Transverse colon (tissue), 4 donors: ENCODE measurements at regions not wholly inside any gene's neighbourhood (a gene's known extent, or its start where the extent isn't known, plus 50 kb on each side); places are given as distances from the start of the nearest gene placed in this dataset.

Source experiments
- DNase-seq: peaks from one replicate; pipeline ENCODE4 v3.0.0-alpha.2; 2019
- H3K27ac ChIP-seq, 4 donors: fragments of 200-600 bp; sonication (generic); 2 replicates each; pipeline ENCODE4 v1.5.1; 2016 to 2018; ENCODE audit warnings: inconsistent platforms in 4 of 4
- H3K27me3 ChIP-seq: fragments of 200-600 bp; sonication (generic); 2 replicates; pipeline ENCODE4 v1.5.1; 2017; ENCODE audit warnings: inconsistent platforms
- H3K36me3 ChIP-seq, 4 donors: fragments of 200-600 bp; sonication (generic); 2 replicates each; pipeline ENCODE4 v1.5.1; 2017 to 2019; ENCODE audit warnings: inconsistent platforms in 4 of 4
- H3K4me1 ChIP-seq, 4 donors: fragments of 200-600 bp; sonication (generic); 2 replicates each; pipeline ENCODE4 v1.5.1; 2017 to 2020; ENCODE audit warnings: inconsistent platforms in 4 of 4
- H3K4me3 ChIP-seq, 4 donors: fragments of 200-600 bp; sonication (generic); 1 replicate in 1 of 4; 2 replicates in 3 of 4; pipeline versions ENCODE4 v1.5.1 to v1.6.1; 2017 to 2019; ENCODE audit warnings: inconsistent platforms in 4 of 4
- H3K9me3 ChIP-seq, 2 donors: fragments of 200-600 bp; sonication (generic); 2 replicates each; pipeline ENCODE4 v1.5.1; 2017 to 2019; ENCODE audit warnings: inconsistent platforms in 2 of 2
- EP300 ChIP-seq: sonication (generic); formaldehyde crosslinking; IDR thresholded peaks from one replicate; pipeline ENCODE4 v1.6.1; 2017; ENCODE audit warnings: antibody characterized with exemption, low read depth
- POLR2A ChIP-seq: fragments of 450-650 bp; IDR thresholded peaks from one replicate; pipeline ENCODE4 v1.6.1; 2016; ENCODE audit warnings: antibody characterized with exemption, mild to moderate bottlenecking, moderate library complexity
- POLR2AphosphoS5 ChIP-seq, 3 donors: sonication (generic); formaldehyde crosslinking; IDR thresholded peaks; one replicate each; pipeline ENCODE4 v1.6.1; 2016; ENCODE audit warnings: antibody characterized with exemption in 3 of 3
- WGBS, 2 donors: methylation state at CpG; one replicate each; pipeline ENCODE4 v1.1.5; 2018; ENCODE audit warnings: low coverage in 1 of 2; 5-methylcytosine and 5-hydroxymethylcytosine counted together
- in situ Hi-C, 4 donors: fragments of 200-750 bp; cut with MboI; loops; one replicate each; pipeline versions ENCODE4 v1.15.0 to v1.15.1; 2017; ENCODE audit warnings: low sequenced_read_pairs in 3 of 4, low pct_ligation_motif_present in 1 of 4, low pct_unique_long_range_greater_than_20kb in 1 of 4
- intact Hi-C: fragments of 100-400 bp; cut with DNase I; formaldehyde crosslinking; loops from one replicate; pipeline ENCODE4 v1.15.1; 2023; ENCODE audit warnings: low total_unique reads
- TF ChIP-seq, protein P1 (sequence below), 5 experiments: fragments of 200-600 bp in 3 of 5; fragments of 450-650 bp in 2 of 5; sonication (generic) in 3 of 5; IDR thresholded peaks; 1 replicate in 2 of 5; 2 replicates in 3 of 5; pipeline ENCODE4 v1.5.1; 2016 to 2017; ENCODE audit warnings: antibody characterized with exemption in 5 of 5, inconsistent platforms in 3 of 5, mild to moderate bottlenecking in 2 of 5, moderate library complexity in 1 of 5

DNA sequence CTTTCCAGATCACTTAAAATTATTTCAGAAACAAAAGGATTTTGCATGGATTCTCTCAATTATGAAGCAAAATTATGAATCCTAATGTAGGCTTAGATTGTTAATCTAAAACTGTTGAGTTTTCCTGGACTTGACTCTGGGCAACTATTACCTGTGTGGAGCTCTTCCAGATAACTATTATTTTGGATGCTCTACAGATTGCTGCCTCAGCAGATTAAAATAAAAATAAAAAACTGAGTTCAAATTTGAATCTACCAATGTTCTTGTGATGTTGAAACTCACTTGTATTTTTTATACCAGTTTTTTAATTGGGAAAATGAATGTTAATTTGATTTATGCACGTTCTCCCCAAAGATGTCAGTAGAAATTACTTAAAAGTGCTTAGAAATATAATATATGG is 120.5 kb upstream of the NAV3 start:
- TF ChIP-seq POLR2AphosphoS5 (IDR thresholded peaks at IDR 0.05) (no peak), EP300 (no peak), POLR2A (no peak)
- TF ChIP-seq, protein P1, sequence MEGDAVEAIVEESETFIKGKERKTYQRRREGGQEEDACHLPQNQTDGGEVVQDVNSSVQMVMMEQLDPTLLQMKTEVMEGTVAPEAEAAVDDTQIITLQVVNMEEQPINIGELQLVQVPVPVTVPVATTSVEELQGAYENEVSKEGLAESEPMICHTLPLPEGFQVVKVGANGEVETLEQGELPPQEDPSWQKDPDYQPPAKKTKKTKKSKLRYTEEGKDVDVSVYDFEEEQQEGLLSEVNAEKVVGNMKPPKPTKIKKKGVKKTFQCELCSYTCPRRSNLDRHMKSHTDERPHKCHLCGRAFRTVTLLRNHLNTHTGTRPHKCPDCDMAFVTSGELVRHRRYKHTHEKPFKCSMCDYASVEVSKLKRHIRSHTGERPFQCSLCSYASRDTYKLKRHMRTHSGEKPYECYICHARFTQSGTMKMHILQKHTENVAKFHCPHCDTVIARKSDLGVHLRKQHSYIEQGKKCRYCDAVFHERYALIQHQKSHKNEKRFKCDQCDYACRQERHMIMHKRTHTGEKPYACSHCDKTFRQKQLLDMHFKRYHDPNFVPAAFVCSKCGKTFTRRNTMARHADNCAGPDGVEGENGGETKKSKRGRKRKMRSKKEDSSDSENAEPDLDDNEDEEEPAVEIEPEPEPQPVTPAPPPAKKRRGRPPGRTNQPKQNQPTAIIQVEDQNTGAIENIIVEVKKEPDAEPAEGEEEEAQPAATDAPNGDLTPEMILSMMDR (IDR thresholded peaks at IDR 0.05), result no peak
- no peaks in the 10 kb centered on the region for H3K27me3 ChIP-seq
- H3K36me3 ChIP-seq, result no peaks in the 10 kb centered on the region
- in situ Hi-C loops, result no loop called here
- WGBS, 2 donors, result 51 to 53% methylated on average over 1 of the region's 1 CpG
- H3K27ac ChIP-seq, result no peak overlapping the region
- no peaks in the 10 kb centered on the region for H3K9me3 ChIP-seq
- H3K4me1 ChIP-seq, result no peaks in the 10 kb centered on the region
- no peak for DNase-seq
- no peak overlapping the region for H3K4me3 ChIP-seq
- intact Hi-C loops, result no loop called here

DNA sequence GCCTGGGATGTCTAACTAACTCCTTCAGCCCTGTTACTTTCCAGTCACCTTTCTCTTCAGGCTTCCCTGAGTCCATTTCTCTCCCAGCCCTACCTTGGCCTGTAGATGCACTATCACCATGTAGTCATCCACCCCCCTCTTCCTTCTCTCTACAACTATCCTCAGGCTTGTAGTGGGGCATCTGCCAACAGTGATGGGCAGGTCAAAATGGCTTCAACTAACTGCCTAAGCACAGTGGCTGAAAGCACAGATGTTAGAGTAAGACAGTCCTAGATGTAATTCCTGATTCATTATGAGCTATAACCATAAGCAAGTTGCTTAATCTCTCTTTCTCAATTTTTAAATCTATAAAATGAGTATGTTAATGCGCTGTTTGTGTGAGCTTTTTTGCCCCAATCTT is 133.6 kb upstream of the NAV3 start:
- in situ Hi-C loops (loop anchor here in 2 of 4 donors (25.0 kb wide), 1 partner anchor 535 kb away; no protein-coding TSS in a partner anchor), intact Hi-C loops (no loop called here)
- Histone ChIP-seq H3K27ac (no peak overlapping the region), H3K9me3 (no peaks in the 10 kb centered on the region), H3K27me3 (no peaks in the 10 kb centered on the region), H3K4me3 (no peak overlapping the region), H3K4me1 (no peaks in the 10 kb centered on the region), H3K36me3 (no peaks in the 10 kb centered on the region)
- TF ChIP-seq POLR2A (no peak), POLR2AphosphoS5 (IDR thresholded peaks at IDR 0.05) (no peak), EP300 (no peak)
- TF ChIP-seq, protein P1 (IDR thresholded peaks at IDR 0.05), result no peak
- DNase-seq, result no peak
- WGBS, 2 donors, result 95 to 100% methylated on average over 1 of the region's 1 CpG

DNA sequence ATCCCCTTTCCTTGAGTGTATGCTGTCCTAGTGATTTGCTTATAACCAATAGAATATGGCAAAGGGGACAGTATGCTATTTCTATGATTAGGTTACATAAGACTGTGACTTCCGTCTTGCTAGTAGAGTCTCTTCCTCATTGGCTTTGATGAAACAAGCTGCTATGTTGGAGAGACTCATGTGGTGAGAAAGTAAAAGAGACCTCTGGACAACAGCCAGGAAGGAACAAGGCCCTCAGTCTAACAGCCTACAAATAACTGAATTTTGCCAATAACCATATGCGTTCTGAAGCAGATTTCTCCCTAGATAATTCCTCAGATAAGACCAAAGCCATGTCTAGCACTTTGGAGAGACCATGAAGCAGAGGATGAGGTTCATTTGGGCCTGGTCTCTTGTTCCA is 134.5 kb upstream of the NAV3 start:
- intact Hi-C loops, result no loop called here
- WGBS, 2 donors, result 68 to 69% methylated on average over 2 of the region's 2 CpGs
- in situ Hi-C loops, result loop anchor here in 2 of 4 donors (25.0 kb wide), 1 partner anchor 534 kb away; no protein-coding TSS in a partner anchor
- no peaks in the 10 kb centered on the region for H3K9me3 ChIP-seq
- H3K4me1 ChIP-seq, result no peaks in the 10 kb centered on the region
- H3K4me3 ChIP-seq, result no peak overlapping the region
- TF ChIP-seq POLR2AphosphoS5 (IDR thresholded peaks at IDR 0.05), result no peak
- no peak for TF ChIP-seq EP300
- TF ChIP-seq, protein P1 (IDR thresholded peaks at IDR 0.05), result no peak
- TF ChIP-seq POLR2A, result no peak
- H3K36me3 ChIP-seq, result no peaks in the 10 kb centered on the region
- DNase-seq, result no peak
- H3K27ac ChIP-seq, result no peak overlapping the region
- no peaks in the 10 kb centered on the region for H3K27me3 ChIP-seq

DNA sequence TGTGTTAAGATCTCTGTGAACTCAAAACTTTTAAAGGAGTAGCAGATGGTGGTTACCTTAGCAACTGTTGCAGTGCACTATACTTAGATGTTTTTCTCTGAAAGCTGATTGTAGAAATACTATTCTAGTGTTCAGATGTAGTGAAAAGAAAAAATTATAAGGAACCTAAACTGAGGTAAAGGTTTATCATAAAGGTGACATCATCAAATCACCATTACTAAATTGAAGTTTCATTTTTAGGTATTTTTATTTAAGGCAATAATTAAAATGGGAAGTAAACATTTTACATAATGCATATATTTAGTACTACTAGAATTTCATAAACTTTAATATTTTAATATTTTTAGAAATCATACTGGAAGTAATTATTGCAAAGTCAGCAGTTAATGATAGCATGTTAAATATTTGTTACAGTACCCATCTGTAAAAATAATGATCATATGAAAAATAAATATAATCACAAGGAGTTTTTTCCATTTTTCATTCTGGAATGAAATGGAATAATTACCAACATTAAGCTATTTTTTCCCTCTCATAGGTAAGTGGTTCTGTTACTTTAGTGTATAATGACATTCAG is 141.1 kb upstream of the NAV3 start:
- in situ Hi-C loops, result loop anchor here in 3 of 4 donors (10.0 to 25.0 kb wide), 2 partner anchors 527 to 535 kb away; no protein-coding TSS in a partner anchor

More for the DNA sequence above, 141.1 kb upstream of the NAV3 start:
- H3K27ac ChIP-seq, result no peak overlapping the region
- H3K27me3 ChIP-seq, result no peaks in the 10 kb centered on the region
- intact Hi-C loops, result no loop called here
- no peaks in the 10 kb centered on the region for H3K36me3 ChIP-seq
- no peak for DNase-seq
- TF ChIP-seq POLR2A (no peak), POLR2AphosphoS5 (IDR thresholded peaks at IDR 0.05) (no peak), EP300 (no peak)
- TF ChIP-seq, protein P1 (IDR thresholded peaks at IDR 0.05), result no peak
- no peaks in the 10 kb centered on the region for H3K9me3 ChIP-seq
- no peak overlapping the region for H3K4me3 ChIP-seq
- no peaks in the 10 kb centered on the region for H3K4me1 ChIP-seq
